ENCODE measurements at regions not wholly inside any gene's neighbourhood (a gene's known extent, or its start where the extent isn't known, plus 50 kb on each side); places are given as distances from the start of the nearest gene placed in this dataset.
"Not testable (repeated sequence)": the region's sequence is repeated elsewhere in the genome, so short reads cannot be mapped to it uniquely, and the experiment has no call there.

- TF ChIP-seq CTCF (IDR thresholded peaks at IDR 0.05); REST (IDR thresholded peaks at IDR 0.05; ENCODE audit: insufficient read depth in 1 of 2, low read depth in 2 of 2, low read length in 1 of 2); POLR2AphosphoS5 (IDR thresholded peaks at IDR 0.05; ENCODE audit: low read depth, low read length): not testable (repeated sequence)
Measured at GRCh38 chr2:111532682-111533556, 351.1 kb downstream of the ANAPC1 start.
